DND-41 (cell line): ENCODE measurements at regions not wholly inside any gene's neighbourhood (a gene's known extent, or its start where the extent isn't known, plus 50 kb on each side); places are given as distances from the start of the nearest gene placed in this dataset.

ENCODE experiments used
- EZH2 ChIP-seq: IDR thresholded peaks from 3 replicates; pipeline ENCODE4 v1.6.1; 2012; ENCODE audit warnings: borderline replicate concordance, low read depth, mild to moderate bottlenecking, moderate library complexity, low read length, inconsistent platforms; ENCODE audit not compliant: severe bottlenecking
- TF ChIP-seq, protein P1 (sequence below): IDR thresholded peaks from 2 replicates; pipeline ENCODE4 v1.5.1; 2012; ENCODE audit warnings: borderline replicate concordance, low read length, moderate library complexity, mild to moderate bottlenecking; ENCODE audit not compliant: poor library complexity, severe bottlenecking; ENCODE audit errors: extremely low read depth

DNA sequence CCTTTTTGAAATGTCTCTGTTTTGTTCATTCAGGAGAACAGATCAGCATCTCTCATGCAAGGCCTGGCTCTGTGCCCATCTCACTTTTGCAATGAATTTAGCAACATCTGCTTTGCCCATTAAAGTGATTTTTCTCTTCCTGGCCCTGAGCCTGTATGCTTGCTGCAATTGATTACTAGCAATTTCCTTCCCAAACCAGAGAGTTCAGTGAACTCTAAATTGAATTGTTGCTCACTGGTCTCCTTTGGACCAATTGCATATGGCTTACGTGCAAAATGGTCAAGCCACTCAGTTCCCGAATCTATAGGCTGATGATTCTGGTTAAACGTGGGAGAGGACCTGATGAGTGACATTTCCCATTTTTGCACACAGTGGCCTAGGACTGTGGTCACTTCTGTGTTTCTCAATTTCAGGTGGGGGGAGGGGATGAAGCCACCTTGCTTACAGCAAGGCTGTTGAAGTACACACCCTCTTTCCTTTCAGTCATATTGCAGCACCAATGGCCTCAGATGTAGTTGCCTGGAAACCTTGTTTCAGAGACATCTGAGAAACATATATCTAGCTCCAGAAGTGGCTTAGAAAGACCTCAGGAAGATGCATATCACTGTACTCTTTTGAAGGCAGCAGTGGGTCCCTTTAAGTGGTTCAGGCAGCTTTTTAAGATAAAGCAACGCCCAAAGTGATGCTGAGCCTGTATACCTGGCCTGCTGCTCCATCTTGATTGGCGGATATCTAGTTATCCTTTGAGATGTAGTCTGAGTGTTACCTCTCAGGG, 201.4 kb downstream of the PTEN start:
- TF ChIP-seq, protein P1, sequence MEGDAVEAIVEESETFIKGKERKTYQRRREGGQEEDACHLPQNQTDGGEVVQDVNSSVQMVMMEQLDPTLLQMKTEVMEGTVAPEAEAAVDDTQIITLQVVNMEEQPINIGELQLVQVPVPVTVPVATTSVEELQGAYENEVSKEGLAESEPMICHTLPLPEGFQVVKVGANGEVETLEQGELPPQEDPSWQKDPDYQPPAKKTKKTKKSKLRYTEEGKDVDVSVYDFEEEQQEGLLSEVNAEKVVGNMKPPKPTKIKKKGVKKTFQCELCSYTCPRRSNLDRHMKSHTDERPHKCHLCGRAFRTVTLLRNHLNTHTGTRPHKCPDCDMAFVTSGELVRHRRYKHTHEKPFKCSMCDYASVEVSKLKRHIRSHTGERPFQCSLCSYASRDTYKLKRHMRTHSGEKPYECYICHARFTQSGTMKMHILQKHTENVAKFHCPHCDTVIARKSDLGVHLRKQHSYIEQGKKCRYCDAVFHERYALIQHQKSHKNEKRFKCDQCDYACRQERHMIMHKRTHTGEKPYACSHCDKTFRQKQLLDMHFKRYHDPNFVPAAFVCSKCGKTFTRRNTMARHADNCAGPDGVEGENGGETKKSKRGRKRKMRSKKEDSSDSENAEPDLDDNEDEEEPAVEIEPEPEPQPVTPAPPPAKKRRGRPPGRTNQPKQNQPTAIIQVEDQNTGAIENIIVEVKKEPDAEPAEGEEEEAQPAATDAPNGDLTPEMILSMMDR: no peak
- TF ChIP-seq EZH2: no peak
